HL-60 (cell line): ENCODE measurements at regions not wholly inside any gene's neighbourhood (a gene's known extent, or its start where the extent isn't known, plus 50 kb on each side); places are given as distances from the start of the nearest gene placed in this dataset.

Source experiments
- DNase-seq, 2 experiments: peaks; one replicate each; pipeline ENCODE4 v3.0.0-alpha.2; 2010 to 2020; ENCODE audit warnings: low read depth in 1 of 2, low spot score in 1 of 2
- H3K27ac ChIP-seq: fragments of 250-450 bp; sonication (Bioruptor Pico); replicated peaks from 2 replicates; pipeline ENCODE4 v1.5.1; 2020; ENCODE audit warnings: mild to moderate bottlenecking, moderate library complexity
- H3K27me3 ChIP-seq: fragments of 250-450 bp; sonication (Bioruptor Pico); 2 replicates; pipeline ENCODE4 v1.5.1; 2021; ENCODE audit warnings: mild to moderate bottlenecking, moderate library complexity; ENCODE audit not compliant: insufficient read depth, poor library complexity, severe bottlenecking
- H3K4me3 ChIP-seq: replicated peaks from 2 replicates; pipeline ENCODE4 v1.5.1; 2011; ENCODE audit warnings: mild to moderate bottlenecking, control low read depth, low read length; ENCODE audit not compliant: insufficient read depth
- CTCF ChIP-seq: IDR thresholded peaks from one replicate; pipeline ENCODE4 v1.5.1; 2011; ENCODE audit warnings: low read length, control low read depth, inconsistent platforms; ENCODE audit not compliant: insufficient read depth
- GABPA ChIP-seq: IDR thresholded peaks from 2 replicates; pipeline ENCODE4 v1.6.1; 2012; ENCODE audit warnings: low read depth
- POLR2AphosphoS5 ChIP-seq: IDR thresholded peaks from 2 replicates; pipeline ENCODE4 v1.6.1; 2012; ENCODE audit warnings: low read depth
- REST ChIP-seq: IDR thresholded peaks from 2 replicates; pipeline ENCODE4 v1.6.1; 2012; ENCODE audit warnings: low read depth; ENCODE audit not compliant: insufficient replicate concordance
- SPI1 ChIP-seq: IDR thresholded peaks from 2 replicates; pipeline ENCODE4 v1.6.1; 2012; ENCODE audit warnings: low read depth, mild to moderate bottlenecking, borderline replicate concordance

GRCh38 chr5:112551419-112552032, 132.4 kb upstream of the EPB41L4A start:
- TF ChIP-seq SPI1 (no peak), CTCF (no peak), POLR2AphosphoS5 (no peak), REST (no peak), GABPA (no peak)
- no peak overlapping the region for H3K4me3 ChIP-seq
- DNase-seq, result peak in 1 of 2 experiments; percentile 11
- no peaks in the 10 kb centered on the region for H3K27me3 ChIP-seq
- H3K27ac ChIP-seq, result no peak overlapping the region

- Histone ChIP-seq H3K27me3 (no peaks in the 10 kb centered on the region), H3K4me3 (no peak overlapping the region), H3K27ac (no peak overlapping the region)
- DNase-seq, result no peak
- no peak for TF ChIP-seq CTCF
Measured at GRCh38 chr5:112552216-112552615, 133.1 kb upstream of the EPB41L4A start.

GRCh38 chr5:112552791-112553190, 133.7 kb upstream of the EPB41L4A start:
- no peak for TF ChIP-seq GABPA
- no peak for TF ChIP-seq CTCF
- TF ChIP-seq POLR2AphosphoS5, result no peak
- TF ChIP-seq SPI1, result no peak
- no peak for TF ChIP-seq REST
- H3K27me3 ChIP-seq, result no peaks in the 10 kb centered on the region
- DNase-seq, result no peak

More at GRCh38 chr5:112552791-112553190, 133.7 kb upstream of the EPB41L4A start:
- Histone ChIP-seq H3K4me3 (no peak overlapping the region), H3K27ac (no peak overlapping the region)
